AG04450 (cell line): ENCODE measurements at regions not wholly inside any gene's neighbourhood (a gene's known extent, or its start where the extent isn't known, plus 50 kb on each side); places are given as distances from the start of the nearest gene placed in this dataset.
A peak's percentile ranks its signal among the peaks of the same experiment; 100 is the strongest.
"Not testable (repeated sequence)": the region's sequence is repeated elsewhere in the genome, so short reads cannot be mapped to it uniquely, and the experiment has no call there.

ENCODE experiments used
- CTCF ChIA-PET: fragments of 300-600, 350-600 bp; formaldehyde crosslinking; extraction: SDS; loops from one replicate; lab custom pipeline; 2022; ENCODE audit warnings: antibody characterized with exemption, inconsistent platforms; lab: Charles Lee
- POLR2A ChIA-PET: fragments of 350-600 bp; formaldehyde crosslinking; extraction: SDS; loops from one replicate; lab custom pipeline; 2021; ENCODE audit warnings: antibody characterized with exemption, inconsistent platforms; lab: Yijun Ruan, JAX
- DNase-seq: peaks from one replicate; pipeline ENCODE4 v3.0.0-alpha.2; 2011; ENCODE audit warnings: low read depth, low spot score
- H3K27ac ChIP-seq: one replicate; pipeline ENCODE4 v1.5.1; 2012; ENCODE audit warnings: low read depth, low read length, control low read depth
- H3K27me3 ChIP-seq: one replicate; pipeline ENCODE4 v1.6.0; 2012; ENCODE audit warnings: low read length; ENCODE audit not compliant: control insufficient read depth, insufficient read depth
- H3K4me3 ChIP-seq: 2 replicates; pipeline ENCODE4 v1.5.1; 2011; ENCODE audit warnings: mild to moderate bottlenecking, low read depth, low read length, control low read depth
- H3K9me3 ChIP-seq: 2 replicates; pipeline ENCODE4 v1.5.1; 2012; ENCODE audit warnings: low read length; ENCODE audit not compliant: control insufficient read depth, insufficient read depth
- CTCF ChIP-seq: IDR thresholded peaks from 2 replicates; pipeline ENCODE4 v1.5.1; 2011; ENCODE audit warnings: low read depth, low read length, control low read depth, inconsistent platforms

GRCh38 chr18:70698574-70698973, 409.7 kb downstream of the SOCS6 start:
- Histone ChIP-seq H3K27me3 (no peaks in the 10 kb centered on the region), H3K27ac (no peak overlapping the region), H3K9me3 (no peaks in the 10 kb centered on the region), H3K4me3 (no peak overlapping the region)
- TF ChIP-seq CTCF = no peak
- ChIA-PET CTCF (no interaction called here), POLR2A (no interaction called here)
- DNase-seq = no peak

- Histone ChIP-seq H3K9me3 (no peaks in the 10 kb centered on the region), H3K27me3 (no peaks in the 10 kb centered on the region), H3K27ac (no peak overlapping the region), H3K4me3 (no peak overlapping the region)
- CTCF ChIA-PET = interaction anchor here (1.0 kb wide), 1 partner anchor 89 kb away, joined by 3 read pairs; no protein-coding TSS in a partner anchor
- POLR2A ChIA-PET = no interaction called here
- DNase-seq = peak; percentile 29
- TF ChIP-seq CTCF = no peak
These were observed 404.4 kb downstream of the SOCS6 start for GRCh38 chr18:70693246-70693645.

GRCh38 chr18:70689765-70690164, 400.9 kb downstream of the SOCS6 start:
- H3K27ac ChIP-seq, H3K9me3 ChIP-seq, CTCF ChIA-PET, DNase-seq, POLR2A ChIA-PET, H3K27me3 ChIP-seq, H3K4me3 ChIP-seq: not testable (repeated sequence)

- no peak overlapping the region for H3K4me3 ChIP-seq
- CTCF ChIA-PET = no interaction called here
- TF ChIP-seq CTCF = no peak
- no peak overlapping the region for H3K27ac ChIP-seq
- DNase-seq = no peak
- POLR2A ChIA-PET = no interaction called here
- no peaks in the 10 kb centered on the region for H3K9me3 ChIP-seq
- no peaks in the 10 kb centered on the region for H3K27me3 ChIP-seq
These were observed 399.4 kb downstream of the SOCS6 start for GRCh38 chr18:70688286-70688685.

- Histone ChIP-seq H3K4me3 (no peak overlapping the region), H3K9me3 (no peaks in the 10 kb centered on the region), H3K27me3 (no peaks in the 10 kb centered on the region), H3K27ac (no peak overlapping the region)
- CTCF ChIA-PET = no interaction called here
- no peak for TF ChIP-seq CTCF
- POLR2A ChIA-PET = no interaction called here
- no peak for DNase-seq
These were observed 396.0 kb downstream of the SOCS6 start for GRCh38 chr18:70684821-70685220.

- ChIA-PET POLR2A (no interaction called here), CTCF (no interaction called here)
- Histone ChIP-seq H3K4me3 (no peak overlapping the region), H3K27ac (no peak overlapping the region), H3K9me3 (no peaks in the 10 kb centered on the region), H3K27me3 (no peaks in the 10 kb centered on the region)
- no peak for TF ChIP-seq CTCF
- no peak for DNase-seq
These were observed 394.4 kb downstream of the SOCS6 start for GRCh38 chr18:70683263-70683662.
